IPS DF 4.7 (cell line): ENCODE measurements at regions not wholly inside any gene's neighbourhood (a gene's known extent, or its start where the extent isn't known, plus 50 kb on each side); places are given as distances from the start of the nearest gene placed in this dataset.
"Not testable (repeated sequence)": the region's sequence is repeated elsewhere in the genome, so short reads cannot be mapped to it uniquely, and the experiment has no call there.

Source experiments
- DNase-seq: peaks from one replicate; pipeline ENCODE4 v3.0.0-alpha.2; 2013; ENCODE audit warnings: low spot score; ENCODE audit errors: extremely low read depth

DNA sequence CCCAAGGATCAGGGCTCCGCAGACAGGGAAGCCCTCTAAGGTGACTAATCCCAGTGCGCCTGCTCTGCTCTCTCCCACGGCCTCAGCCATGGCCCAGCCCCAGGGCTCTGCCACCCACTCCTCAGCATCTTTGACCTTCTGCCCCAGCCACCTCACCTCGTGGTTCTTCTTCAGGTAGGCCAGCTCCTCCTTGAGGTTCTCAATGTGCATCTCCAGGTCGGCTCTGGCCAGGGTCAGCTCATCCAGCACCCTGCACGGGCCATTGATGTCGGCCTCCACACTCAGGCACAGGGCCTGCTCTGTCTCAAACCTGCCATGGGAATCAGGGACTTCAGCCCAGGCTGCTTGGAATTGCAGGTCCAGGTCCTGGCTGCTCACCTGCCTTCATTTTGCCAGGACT lies 128.4 kb downstream of the TNFRSF13B start:
- DNase-seq, result not testable (repeated sequence)

DNA sequence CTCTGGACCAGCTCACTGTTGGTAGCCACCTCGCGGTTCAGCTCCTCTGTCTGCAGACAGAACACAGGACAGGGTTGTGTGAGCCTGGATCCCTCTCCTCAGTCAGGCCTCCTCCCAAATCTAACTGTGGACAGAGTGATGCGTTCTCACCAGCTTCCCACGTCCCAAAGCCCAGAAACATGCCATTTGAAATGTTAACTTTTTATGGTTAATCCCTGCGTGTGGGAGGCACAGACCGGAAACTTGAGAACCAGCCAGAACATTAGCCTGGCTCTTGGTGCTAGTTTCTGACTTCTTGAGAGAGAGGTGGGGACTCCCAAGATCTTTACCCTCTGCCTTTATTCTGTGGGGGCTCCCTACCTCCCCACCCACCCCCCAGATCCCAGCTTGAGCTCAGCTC lies 129.6 kb downstream of the TNFRSF13B start:
- DNase-seq, result not testable (repeated sequence)

DNA sequence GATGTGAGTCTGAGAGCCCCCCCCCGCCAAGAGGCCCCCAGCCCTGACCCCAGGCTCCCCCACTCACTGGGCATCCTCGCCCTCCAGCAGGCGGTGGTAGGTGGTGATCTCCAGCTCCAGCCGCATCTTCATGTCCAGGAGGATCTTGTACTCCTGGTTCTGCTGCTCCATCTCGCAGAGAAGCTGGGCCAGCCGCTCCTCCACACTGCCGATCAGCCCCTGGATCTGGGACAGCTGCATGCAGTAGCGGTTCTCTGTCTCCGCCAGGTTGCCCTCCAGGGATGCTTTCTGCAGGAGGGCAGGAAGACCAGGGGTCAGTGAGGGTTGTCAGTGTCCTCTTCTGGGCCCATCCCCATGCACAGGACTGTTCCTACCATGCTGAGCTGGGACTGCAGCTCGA lies 130.0 kb downstream of the TNFRSF13B start:
- not testable (repeated sequence) for DNase-seq

DNA sequence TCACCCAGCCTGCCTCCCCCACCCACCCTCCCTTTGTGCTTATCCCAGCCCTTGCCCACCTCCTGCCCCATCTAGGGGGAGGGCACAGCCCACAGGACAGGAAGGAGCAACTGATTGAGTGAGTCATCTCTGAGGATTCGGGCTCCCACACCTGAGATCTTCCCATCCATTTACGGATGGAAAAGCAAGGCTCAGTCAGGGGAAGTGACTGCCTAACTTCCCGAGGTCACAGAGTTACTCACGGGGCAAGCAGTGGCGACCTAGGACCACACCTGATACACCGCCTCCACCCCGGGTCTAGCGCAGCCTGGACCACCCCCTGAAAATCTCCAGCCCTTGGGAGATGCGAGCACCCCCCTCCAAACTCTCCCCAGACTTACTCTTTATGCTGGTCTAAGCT lies 131.7 kb downstream of the TNFRSF13B start:
- DNase-seq, result not testable (repeated sequence)

DNA sequence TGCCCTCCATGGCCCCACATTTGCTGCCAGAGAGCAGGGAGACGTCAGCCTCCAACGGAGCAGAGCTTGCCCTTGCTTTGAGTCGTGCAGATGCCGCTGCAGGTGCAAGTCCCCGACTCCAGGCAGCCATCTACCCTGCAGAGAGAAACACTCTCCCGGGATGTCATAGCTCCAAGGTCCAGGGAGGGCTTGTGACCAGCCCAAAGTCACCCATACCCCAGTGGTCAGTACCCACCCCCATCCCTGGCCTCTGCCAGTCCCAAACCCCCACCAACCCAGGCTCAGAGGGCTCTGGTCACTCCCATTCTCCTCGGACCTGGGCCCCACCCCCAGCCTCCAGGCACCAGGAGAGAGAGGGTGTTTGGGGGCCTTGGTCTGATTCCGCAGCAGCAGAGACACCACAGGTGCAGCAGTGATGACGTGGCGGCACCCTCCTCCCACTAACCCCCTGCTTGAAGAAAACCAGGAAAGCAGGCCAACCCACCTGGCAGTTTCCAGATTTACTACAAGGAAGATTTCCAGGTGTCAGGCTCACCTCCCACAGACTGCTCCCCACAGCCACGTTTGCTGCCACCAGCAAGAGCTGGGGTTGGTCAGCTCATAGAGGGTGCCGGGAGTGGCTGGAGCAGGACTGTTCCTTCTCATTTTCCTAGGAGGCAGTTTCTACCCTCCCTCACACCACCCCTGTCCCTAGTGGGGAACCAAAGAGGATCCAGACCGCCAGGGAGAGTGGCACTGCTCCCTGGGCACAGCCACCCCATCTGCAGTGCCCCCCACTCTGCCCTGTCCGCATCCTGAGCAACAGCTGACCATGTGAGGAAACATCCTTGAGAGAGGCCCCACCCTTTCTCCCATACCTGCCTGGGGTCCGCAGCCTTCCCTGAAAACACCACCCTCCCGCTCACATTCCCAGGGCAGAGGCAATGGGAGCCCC lies 132.4 kb downstream of the TNFRSF13B start:
- not testable (repeated sequence) for DNase-seq

DNA sequence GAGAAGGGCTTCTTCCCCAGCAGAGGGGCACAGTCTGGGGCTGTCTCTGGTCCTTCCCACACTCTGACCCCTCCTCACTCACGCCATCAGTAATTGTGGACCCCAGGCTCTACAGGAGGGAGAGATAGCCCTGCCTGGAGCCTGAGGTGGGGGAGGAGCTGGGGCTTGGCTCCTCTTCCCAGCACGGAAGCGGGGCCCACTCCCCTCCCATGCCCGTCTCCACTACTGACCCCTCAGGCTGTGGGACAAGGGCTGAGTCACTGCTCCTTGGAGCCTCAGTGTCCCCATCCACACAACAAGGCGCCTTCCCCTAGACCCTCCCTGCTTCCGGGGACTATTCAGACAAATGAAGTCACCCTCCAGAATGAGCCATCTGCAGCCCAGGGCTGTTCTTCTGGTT lies 133.1 kb downstream of the TNFRSF13B start:
- not testable (repeated sequence) for DNase-seq

DNA sequence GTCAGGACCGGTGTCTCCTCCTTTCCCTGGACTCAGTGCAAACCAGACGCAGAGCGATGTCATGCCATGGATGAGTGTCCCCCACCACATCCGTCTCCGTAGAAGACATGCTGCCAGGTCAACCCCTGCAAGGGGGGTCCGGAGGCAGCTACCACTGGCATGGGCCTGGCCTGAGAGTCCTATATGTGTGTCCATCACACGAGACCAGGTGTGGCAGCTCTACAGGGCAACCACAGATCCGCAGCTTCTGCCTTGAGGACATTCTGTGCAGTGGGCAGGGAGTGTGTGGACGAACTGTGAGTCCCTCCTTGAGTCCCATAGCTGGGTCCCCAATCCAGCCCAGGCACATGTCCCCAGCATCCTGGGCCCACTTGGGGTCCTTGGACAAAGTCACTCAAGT lies 133.6 kb downstream of the TNFRSF13B start:
- DNase-seq, result not testable (repeated sequence)

DNA sequence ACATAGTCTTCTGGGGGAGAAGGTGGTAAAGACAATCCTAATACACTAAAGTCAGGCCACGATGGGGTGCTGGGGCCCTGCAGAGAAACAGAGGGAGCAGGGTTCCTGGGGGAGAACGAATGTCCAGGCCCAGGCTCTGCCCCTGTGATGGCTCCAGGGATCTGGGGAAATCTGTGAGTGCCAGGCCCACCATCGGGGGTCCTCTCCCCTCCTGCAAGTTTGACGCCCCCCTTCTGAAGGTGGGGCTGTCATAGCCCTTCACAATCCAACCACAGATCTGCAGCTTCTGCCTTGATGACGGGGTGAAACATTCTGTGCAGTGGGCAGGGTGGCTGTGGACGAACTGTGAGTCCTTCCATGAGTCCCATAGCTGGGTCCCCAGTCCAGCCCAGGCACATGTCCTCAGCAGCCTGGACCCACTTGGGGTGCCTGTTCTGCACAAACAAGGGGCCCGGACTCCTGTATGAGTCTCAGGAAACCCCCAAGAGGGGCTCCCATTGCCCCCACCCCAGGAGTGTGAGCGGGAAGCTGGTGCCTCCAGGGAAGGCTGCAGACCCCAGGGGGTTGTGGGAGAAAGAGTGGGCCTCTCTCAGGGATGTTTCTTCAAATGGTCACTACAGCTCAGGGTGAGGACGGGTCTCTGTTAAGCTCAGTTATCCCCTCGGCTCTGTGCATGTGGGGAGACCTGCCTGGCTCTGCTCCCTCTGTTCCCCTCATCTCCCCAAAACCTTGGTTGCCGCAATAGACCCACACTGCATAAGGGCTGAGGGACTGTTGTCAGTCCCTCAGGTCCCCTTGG lies 134.3 kb downstream of the TNFRSF13B start:
- not testable (repeated sequence) for DNase-seq

DNA sequence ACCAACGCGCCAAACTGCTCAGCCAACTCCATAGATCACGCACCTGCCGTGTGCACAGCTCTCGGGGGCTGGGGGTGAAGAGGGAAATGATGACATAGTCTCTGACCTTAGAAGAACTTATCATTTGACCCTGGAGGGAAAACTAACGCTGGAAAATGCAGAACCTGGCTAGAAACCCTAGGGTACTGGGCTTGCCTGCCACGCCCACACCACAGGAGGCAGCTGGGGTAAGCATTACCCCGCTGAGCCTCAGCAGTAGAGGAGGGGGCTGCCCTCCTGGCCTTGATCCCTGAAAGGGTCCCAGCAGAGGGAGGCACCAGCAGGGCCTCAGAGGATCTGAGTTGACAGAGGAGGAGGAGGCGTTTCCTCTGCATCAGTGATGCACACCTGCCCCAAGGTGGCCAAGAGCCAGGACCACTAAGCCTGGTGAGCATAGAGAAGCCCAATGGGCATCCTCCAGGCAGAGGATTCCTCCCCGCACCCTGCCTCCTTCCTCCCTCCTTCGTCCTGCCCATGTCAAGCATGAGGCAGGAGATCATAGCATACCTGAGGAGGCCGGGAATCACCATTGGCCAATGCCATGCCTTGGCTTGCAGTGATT lies 135.5 kb downstream of the TNFRSF13B start:
- DNase-seq, result not testable (repeated sequence)

DNA sequence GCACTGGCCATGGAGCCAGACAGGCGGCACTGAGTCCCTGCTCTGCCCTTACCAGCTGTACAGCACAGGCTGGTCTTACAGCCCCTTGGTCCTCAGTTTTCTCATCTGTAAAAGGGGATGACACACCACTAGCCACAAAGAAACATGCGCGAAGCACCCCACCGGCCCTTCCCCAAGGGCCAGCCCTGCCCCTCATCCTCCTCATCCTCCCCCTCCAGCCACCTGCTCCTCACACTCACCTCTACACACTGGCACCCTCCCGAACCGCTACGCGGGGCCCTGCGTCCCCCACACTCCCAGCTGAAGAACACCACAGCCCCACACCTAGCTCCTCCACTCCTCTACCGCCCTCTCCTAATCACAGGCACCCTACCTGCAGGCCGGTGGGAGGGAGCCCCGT lies 138.4 kb downstream of the TNFRSF13B start:
- DNase-seq, result not testable (repeated sequence)

DNA sequence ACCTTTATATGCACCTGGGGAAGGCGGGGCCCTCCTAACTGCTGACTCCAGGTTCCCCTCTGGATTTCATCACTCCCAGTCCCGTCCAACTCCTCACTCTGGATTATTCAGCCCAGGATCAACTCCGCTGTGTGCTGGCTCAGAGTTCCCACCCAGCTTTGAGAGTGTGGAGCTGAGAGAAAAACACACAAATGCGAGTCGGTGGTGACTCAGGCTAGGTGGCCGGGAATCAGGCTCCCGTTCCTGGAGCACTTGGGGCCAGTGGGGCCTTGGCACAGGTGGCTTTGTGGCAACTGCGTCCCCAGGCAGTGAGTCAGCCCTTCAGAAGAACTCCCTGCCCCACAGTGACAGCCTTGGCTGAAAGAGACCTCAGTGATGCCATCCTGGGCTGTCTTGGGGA lies 139.1 kb downstream of the TNFRSF13B start:
- not testable (repeated sequence) for DNase-seq

DNA sequence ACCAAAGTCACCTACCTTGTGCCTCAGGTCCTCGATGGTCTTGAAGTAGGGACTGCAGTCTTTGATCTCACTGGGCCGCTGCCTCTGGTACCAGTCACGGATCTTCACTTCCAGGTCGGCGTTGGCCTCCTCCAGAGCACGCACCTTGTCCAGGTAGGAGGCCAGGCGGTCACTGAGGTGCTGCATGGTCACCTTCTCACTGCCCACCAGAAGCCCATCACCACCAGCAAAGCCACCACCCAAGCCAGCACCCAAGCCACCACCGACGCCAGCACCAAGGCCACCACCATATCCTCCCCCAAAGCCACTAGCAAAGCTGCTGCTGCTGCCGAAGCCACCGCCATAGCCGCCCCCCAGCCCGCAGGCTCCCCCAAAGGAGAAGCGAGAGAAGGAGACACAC lies 139.7 kb downstream of the TNFRSF13B start:
- DNase-seq, result not testable (repeated sequence)

DNA sequence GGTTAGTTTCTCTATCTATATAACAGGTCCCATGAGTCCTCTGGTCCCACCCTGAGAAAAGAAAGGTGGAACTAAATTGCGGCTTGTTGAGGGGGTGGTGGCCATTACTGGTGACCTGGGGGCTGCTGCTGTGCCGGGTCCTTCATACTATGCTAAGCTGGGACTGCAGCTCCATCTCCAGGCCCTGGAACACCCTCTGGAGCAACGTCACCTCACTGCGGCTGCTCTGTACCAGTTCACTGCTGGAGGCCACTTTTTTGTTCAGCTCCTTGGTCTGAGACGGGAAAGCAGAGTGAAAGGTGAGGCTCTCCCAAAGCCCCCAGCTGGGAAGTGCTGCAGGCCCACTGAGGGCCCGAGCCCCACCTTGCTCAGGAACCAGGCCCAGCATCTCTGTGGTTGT lies 140.7 kb downstream of the CCDC144A start:
- DNase-seq, result not testable (repeated sequence)

DNA sequence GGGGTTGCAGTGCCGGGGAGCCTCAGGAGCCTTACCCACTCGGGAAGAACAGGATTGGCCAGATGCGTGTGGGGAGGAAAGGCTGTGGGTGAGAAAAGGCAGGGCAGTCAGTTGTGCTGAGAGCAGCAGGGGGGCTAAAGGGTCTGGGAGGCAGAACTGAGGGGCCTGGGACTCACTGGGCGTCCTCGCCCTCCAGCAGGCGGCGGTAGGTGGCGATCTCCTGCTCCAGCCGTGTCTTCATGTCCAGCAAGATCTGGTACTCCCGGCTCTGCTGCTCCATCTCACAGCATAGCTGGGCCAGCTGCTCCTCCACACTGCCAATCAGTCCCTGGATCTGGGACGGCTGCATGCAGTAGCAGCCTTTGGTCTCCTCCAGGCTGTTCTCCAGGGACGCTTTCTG lies 140.2 kb downstream of the CCDC144A start:
- not testable (repeated sequence) for DNase-seq
